Fibroblast of pulmonary artery (primary cell): ENCODE measurements at regions not wholly inside any gene's neighbourhood (a gene's known extent, or its start where the extent isn't known, plus 50 kb on each side); places are given as distances from the start of the nearest gene placed in this dataset.

Source experiments
- DNase-seq: peaks from one replicate; pipeline ENCODE4 v3.0.0-alpha.2; 2010; ENCODE audit warnings: low read depth
- H3K4me3 ChIP-seq: replicated peaks from 2 replicates; pipeline ENCODE4 v1.5.1; 2011; ENCODE audit warnings: low read depth, mild to moderate bottlenecking, control low read depth, low read length, moderate library complexity
- TF ChIP-seq, protein P1 (sequence below): IDR thresholded peaks from 2 replicates; pipeline ENCODE4 v1.5.1; 2011; ENCODE audit warnings: mild to moderate bottlenecking, control low read depth, low read length, inconsistent platforms; ENCODE audit errors: missing control alignments

DNA sequence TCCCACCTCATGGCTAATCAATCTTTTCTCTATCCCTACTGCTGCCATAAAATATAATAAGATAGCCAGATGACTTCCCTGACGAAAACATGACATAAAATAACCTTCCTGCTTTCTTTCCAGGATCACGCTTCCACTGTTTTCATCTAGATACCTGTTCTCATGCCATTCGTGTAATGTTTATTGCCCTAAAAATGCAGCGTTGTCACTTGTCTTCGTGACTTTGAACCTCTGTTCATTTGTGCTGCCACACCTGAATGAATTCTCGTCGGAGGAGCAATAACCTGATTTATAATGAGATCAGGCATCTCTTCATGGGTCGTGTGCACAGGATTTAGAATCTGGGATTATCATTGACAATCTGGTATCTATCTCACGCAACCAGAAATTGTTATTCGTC, 1401.9 kb downstream of the CDH11 start:
- TF ChIP-seq, protein P1, sequence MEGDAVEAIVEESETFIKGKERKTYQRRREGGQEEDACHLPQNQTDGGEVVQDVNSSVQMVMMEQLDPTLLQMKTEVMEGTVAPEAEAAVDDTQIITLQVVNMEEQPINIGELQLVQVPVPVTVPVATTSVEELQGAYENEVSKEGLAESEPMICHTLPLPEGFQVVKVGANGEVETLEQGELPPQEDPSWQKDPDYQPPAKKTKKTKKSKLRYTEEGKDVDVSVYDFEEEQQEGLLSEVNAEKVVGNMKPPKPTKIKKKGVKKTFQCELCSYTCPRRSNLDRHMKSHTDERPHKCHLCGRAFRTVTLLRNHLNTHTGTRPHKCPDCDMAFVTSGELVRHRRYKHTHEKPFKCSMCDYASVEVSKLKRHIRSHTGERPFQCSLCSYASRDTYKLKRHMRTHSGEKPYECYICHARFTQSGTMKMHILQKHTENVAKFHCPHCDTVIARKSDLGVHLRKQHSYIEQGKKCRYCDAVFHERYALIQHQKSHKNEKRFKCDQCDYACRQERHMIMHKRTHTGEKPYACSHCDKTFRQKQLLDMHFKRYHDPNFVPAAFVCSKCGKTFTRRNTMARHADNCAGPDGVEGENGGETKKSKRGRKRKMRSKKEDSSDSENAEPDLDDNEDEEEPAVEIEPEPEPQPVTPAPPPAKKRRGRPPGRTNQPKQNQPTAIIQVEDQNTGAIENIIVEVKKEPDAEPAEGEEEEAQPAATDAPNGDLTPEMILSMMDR, result no peak
- H3K4me3 ChIP-seq, result no peak overlapping the region
- no peak for DNase-seq

DNA sequence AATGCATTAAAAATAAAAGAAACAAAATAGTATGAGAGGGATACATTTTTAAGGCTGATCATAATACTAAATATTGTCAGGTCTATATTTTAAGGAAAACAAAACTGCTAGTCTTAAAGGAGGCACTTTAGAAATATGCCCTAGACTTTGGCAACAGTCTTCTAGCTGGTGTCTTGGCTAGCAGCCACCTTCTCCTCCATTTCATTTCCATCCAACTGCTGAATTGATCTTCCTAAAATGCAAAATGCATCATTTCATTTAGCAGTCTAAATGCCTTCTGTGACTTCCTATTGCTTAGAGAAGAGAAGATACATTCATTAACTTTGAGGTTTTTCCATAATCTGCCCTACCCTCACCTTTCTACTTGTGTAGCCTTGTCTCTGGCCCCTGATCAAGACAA, 1404.1 kb downstream of the CDH11 start:
- H3K4me3 ChIP-seq, result no peak overlapping the region
- DNase-seq, result peak; percentile 9
- TF ChIP-seq, protein P1, result no peak

DNA sequence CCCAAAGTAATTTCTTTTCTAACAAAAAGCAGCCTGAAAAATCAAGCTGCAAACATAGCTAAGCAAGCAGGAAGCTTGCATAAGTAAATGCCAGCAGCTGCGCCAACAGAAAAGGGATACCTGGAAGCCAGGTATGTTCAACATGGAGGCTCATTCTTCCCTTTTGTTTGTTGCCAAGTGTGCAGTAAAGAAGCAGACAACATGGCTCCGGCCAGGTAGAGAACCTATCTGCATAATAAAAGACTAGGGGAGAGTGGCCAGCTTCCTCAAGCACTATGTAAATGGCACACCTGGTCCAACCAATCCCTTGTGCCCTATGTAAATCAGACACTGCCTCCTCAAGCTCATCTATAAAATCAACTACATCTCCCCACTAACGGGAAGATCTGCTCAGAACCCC, 1407.0 kb downstream of the CDH11 start:
- TF ChIP-seq, protein P1, result no peak
- no peak for DNase-seq
- no peak overlapping the region for H3K4me3 ChIP-seq

DNA sequence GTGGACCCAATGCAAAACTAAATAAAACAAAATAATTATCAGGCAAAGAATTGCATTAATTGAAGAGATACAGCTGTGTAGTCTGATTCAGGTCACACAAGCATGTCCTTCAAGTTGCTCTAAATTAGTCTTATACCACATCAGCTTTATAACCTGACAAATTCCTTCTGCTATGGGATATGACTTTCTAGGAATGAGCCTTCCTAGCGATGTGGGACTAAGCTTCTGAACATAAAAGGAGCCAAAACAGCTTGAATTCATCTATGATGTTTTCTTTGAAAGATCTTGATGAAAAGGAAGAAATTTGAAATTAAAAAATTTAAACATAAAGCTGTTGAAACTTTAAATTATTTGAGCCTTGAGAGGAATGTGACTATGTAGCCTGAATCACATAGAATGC, 1409.1 kb downstream of the CDH11 start:
- no peak for DNase-seq
- no peak overlapping the region for H3K4me3 ChIP-seq
- TF ChIP-seq, protein P1, result no peak

DNA sequence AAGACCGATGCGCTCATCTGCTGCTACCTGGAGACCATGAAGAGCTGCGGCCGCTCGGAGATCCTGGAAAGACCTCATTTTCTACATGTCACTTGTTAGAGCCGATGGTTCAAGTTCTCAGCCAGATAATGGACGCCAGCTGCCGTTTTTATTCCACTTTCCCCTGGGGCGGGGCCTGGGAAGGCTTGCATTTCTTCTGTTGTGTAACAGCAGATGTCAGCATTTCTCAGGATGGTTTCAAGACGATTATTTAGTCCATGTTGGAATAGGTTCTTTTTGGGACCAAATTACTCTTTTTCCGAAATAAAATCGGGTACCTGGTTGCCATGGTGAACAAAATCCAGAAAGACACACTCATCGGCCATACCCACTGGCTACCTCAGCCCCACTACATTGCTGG, 1418.3 kb downstream of the CDH11 start:
- TF ChIP-seq, protein P1, result no peak

DNA sequence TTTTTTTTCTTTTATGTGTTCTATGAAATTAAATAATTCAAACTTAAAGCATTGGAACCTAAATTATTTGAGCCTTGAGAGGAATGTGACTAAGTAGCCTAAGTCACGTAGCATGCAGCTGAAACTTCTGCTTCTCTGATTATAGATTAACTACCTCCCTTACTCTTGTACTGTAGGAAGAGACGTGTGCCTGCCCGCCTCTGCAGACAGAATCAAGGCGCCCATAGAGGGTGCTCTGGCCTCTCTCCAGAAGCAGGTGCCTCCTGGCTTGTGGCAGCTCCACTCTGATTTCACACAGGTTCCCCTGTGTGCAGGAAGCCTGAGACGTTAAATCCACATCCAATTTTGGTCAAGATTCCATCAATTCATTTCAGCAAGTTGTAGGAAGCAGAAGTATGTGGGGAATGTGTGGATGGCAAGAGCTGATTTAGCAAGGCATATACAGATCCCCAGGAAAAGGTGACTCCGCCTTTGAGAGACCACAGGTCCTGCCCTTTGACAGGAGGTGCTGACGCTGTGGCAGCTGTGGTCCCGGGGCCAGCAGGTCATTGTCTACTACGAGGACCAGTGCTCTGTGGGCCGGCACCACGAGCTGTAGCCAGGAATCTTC, 1418.8 kb downstream of the CDH11 start:
- no peak overlapping the region for H3K4me3 ChIP-seq
- TF ChIP-seq, protein P1, result no peak
- DNase-seq, result peak; percentile 12

More for the DNA sequence above, 1418.3 kb downstream of the CDH11 start:
- DNase-seq, result no peak
- H3K4me3 ChIP-seq, result no peak overlapping the region

DNA sequence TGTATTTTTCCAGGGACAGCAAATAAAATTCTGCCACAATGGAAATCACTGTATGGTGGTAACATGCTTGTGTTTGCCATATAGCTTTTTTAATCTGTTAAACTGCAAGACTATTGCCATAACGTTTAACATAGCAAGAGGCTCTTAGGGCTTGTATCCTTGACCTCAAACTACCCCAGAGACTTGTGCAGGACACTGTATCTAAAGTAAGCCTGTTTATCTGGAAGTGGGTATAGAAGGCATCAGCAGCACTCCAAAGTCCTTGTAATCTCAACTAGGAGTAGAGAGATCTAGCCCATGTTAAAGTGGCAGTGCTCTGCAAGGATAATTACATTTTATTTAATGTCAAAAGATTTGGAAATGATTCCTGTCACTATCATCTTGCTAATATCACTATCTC, 1424.1 kb downstream of the CDH11 start:
- TF ChIP-seq, protein P1, result no peak
- no peak for DNase-seq
- no peak overlapping the region for H3K4me3 ChIP-seq
